ENCODE measurements at regions not wholly inside any gene's neighbourhood (a gene's known extent, or its start where the extent isn't known, plus 50 kb on each side); places are given as distances from the start of the nearest gene placed in this dataset.

DNA sequence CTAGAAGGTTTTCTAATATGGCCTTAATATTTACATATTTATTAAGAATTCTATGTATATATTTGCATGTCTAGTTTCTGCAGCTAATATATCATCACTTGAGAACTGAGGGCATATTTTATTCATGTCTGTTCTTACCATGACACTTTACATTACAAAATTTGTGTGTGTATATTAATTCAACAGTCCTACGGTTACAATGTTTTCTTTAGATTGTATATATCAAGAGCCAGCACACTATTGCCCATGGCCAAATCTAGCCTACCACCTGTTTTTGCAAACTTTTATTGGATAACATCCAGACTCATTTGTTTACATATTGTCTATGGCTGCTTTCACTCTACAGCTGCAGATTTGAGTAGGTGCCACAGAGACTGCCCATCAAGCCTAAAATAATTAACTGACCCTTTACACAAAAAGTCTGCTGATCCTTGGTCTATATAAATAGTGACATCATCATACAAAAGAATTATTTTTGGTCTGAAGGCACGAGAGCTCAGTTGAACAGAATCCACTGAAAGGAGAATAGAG, 577.4 kb upstream of the PBX1 start:
- TF ChIP-seq, protein P1, sequence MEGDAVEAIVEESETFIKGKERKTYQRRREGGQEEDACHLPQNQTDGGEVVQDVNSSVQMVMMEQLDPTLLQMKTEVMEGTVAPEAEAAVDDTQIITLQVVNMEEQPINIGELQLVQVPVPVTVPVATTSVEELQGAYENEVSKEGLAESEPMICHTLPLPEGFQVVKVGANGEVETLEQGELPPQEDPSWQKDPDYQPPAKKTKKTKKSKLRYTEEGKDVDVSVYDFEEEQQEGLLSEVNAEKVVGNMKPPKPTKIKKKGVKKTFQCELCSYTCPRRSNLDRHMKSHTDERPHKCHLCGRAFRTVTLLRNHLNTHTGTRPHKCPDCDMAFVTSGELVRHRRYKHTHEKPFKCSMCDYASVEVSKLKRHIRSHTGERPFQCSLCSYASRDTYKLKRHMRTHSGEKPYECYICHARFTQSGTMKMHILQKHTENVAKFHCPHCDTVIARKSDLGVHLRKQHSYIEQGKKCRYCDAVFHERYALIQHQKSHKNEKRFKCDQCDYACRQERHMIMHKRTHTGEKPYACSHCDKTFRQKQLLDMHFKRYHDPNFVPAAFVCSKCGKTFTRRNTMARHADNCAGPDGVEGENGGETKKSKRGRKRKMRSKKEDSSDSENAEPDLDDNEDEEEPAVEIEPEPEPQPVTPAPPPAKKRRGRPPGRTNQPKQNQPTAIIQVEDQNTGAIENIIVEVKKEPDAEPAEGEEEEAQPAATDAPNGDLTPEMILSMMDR (IDR thresholded peaks at IDR 0.05; ENCODE audit: extremely low read depth in 1 of 2, insufficient read depth in 1 of 2, low read depth in 1 of 2, low read length in 2 of 2) = no peak
- TF ChIP-seq MYC (IDR thresholded peaks at IDR 0.05; ENCODE audit: low read depth, low read length) (no peak), POLR2AphosphoS5 (IDR thresholded peaks at IDR 0.05; ENCODE audit: insufficient read depth, low read depth, low read length) (no peak)
- TF ChIP-seq, protein P2, sequence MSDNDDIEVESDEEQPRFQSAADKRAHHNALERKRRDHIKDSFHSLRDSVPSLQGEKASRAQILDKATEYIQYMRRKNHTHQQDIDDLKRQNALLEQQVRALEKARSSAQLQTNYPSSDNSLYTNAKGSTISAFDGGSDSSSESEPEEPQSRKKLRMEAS (IDR thresholded peaks at IDR 0.05; ENCODE audit: insufficient read depth, insufficient read length) = no peak
